Midbrain (tissue), 1 donor: ENCODE measurements at regions not wholly inside any gene's neighbourhood (a gene's known extent, or its start where the extent isn't known, plus 50 kb on each side); places are given as distances from the start of the nearest gene placed in this dataset.
"Not testable (repeated sequence)": the region's sequence is repeated elsewhere in the genome, so short reads cannot be mapped to it uniquely, and the experiment has no call there.

Experiments used
- DNase-seq: peaks from one replicate; lab custom pipeline; 2025; lab: John Stamatoyannopoulos, UW

GRCh38 chr21:16116798-16117197 lies 387.0 kb downstream of the USP25 start:
- no peak for DNase-seq

GRCh38 chr21:16117331-16117730 lies 387.5 kb downstream of the USP25 start:
- peak; percentile 25 for DNase-seq

- DNase-seq: no peak
Measured at GRCh38 chr21:16117851-16118590, 388.2 kb downstream of the USP25 start.

GRCh38 chr21:16124378-16125138 lies 394.8 kb downstream of the USP25 start:
- no peak for DNase-seq

GRCh38 chr21:16125274-16125673 lies 395.5 kb downstream of the USP25 start:
- no peak for DNase-seq

GRCh38 chr21:16132453-16132852 lies 402.7 kb downstream of the USP25 start:
- DNase-seq: not testable (repeated sequence)

- DNase-seq: no peak
Measured at GRCh38 chr21:16133248-16133647, 403.5 kb downstream of the USP25 start.

- no peak for DNase-seq
Measured at GRCh38 chr21:16134134-16134533, 404.4 kb downstream of the USP25 start.

- DNase-seq: no peak
Measured at GRCh38 chr21:16137106-16137505, 407.3 kb downstream of the USP25 start.

- DNase-seq: no peak
Measured at GRCh38 chr21:16145052-16145451, 415.3 kb downstream of the USP25 start.

- no peak for DNase-seq
Measured at GRCh38 chr21:16145479-16145878, 415.7 kb downstream of the USP25 start.

GRCh38 chr21:16154321-16154720 lies 424.5 kb downstream of the USP25 start:
- DNase-seq: no peak

GRCh38 chr21:16154951-16155635 lies 425.3 kb downstream of the USP25 start:
- DNase-seq: no peak

- DNase-seq: no peak
Measured at GRCh38 chr21:16156841-16157489, 427.2 kb downstream of the USP25 start.

GRCh38 chr21:16159213-16159970 lies 429.6 kb downstream of the USP25 start:
- no peak for DNase-seq

GRCh38 chr21:16159971-16160350 lies 430.2 kb downstream of the USP25 start:
- DNase-seq: no peak

GRCh38 chr21:16162953-16163352 lies 433.2 kb downstream of the USP25 start:
- DNase-seq: no peak

GRCh38 chr21:16169102-16169511 lies 439.3 kb downstream of the USP25 start:
- no peak for DNase-seq

- DNase-seq: no peak
Measured at GRCh38 chr21:16169779-16170178, 440.0 kb downstream of the USP25 start.

GRCh38 chr21:16176570-16176969 lies 446.8 kb downstream of the USP25 start:
- DNase-seq: no peak

GRCh38 chr21:16177532-16177931 lies 447.8 kb downstream of the USP25 start:
- no peak for DNase-seq

GRCh38 chr21:16179773-16180172 lies 450.0 kb downstream of the USP25 start:
- no peak for DNase-seq
